ENCODE measurements at regions not wholly inside any gene's neighbourhood (a gene's known extent, or its start where the extent isn't known, plus 50 kb on each side); places are given as distances from the start of the nearest gene placed in this dataset.

- Mint-ChIP-seq H3K9me3 (no peaks in the 10 kb centered on the region), H3K27me3 (no peaks in the 10 kb centered on the region), H3K36me3 (ENCODE audit: low read depth) (no peaks in the 10 kb centered on the region), H3K4me3 (no peak overlapping the region), H3K4me1 (ENCODE audit: low read depth) (no peaks in the 10 kb centered on the region), H3K27ac (no peak overlapping the region)
- CTCF ChIA-PET = no interaction called here
- no peak for ATAC-seq
- POLR2A ChIA-PET = no interaction called here
- TF ChIP-seq CTCF (IDR thresholded peaks at IDR 0.05) = no peak
- intact Hi-C loops (cut with micrococcal nuclease) = no loop called here
- DNase-seq = no peak
These were observed 79.7 kb downstream of the NEUROD6 start for GRCh38 chr7:31260851-31261250.

GRCh38 chr7:31258391-31258790 is 82.1 kb downstream of the NEUROD6 start:
- Mint-ChIP-seq H3K27me3 (no peaks in the 10 kb centered on the region), H3K27ac (no peak overlapping the region), H3K36me3 (ENCODE audit: low read depth) (no peaks in the 10 kb centered on the region), H3K9me3 (no peaks in the 10 kb centered on the region), H3K4me1 (ENCODE audit: low read depth) (no peaks in the 10 kb centered on the region), H3K4me3 (no peak overlapping the region)
- POLR2A ChIA-PET = no interaction called here
- CTCF ChIA-PET = no interaction called here
- DNase-seq (no peak), ATAC-seq (no peak)
- TF ChIP-seq CTCF (IDR thresholded peaks at IDR 0.05) = no peak
- intact Hi-C loops (cut with micrococcal nuclease) = no loop called here

- intact Hi-C loops (cut with micrococcal nuclease) = no loop called here
- Mint-ChIP-seq H3K27me3 (no peaks in the 10 kb centered on the region), H3K27ac (no peak overlapping the region), H3K4me3 (no peak overlapping the region), H3K4me1 (ENCODE audit: low read depth) (no peaks in the 10 kb centered on the region), H3K36me3 (ENCODE audit: low read depth) (no peaks in the 10 kb centered on the region), H3K9me3 (no peaks in the 10 kb centered on the region)
- no peak for TF ChIP-seq CTCF (IDR thresholded peaks at IDR 0.05)
- DNase-seq (no peak), ATAC-seq (no peak)
- POLR2A ChIA-PET = no interaction called here
- CTCF ChIA-PET = no interaction called here
These were observed 84.0 kb downstream of the NEUROD6 start for GRCh38 chr7:31256506-31256905.

GRCh38 chr7:31254926-31255325 is 85.6 kb downstream of the NEUROD6 start:
- Mint-ChIP-seq H3K9me3 (no peaks in the 10 kb centered on the region), H3K27ac (no peak overlapping the region), H3K4me3 (no peak overlapping the region), H3K36me3 (ENCODE audit: low read depth) (no peaks in the 10 kb centered on the region), H3K4me1 (ENCODE audit: low read depth) (no peaks in the 10 kb centered on the region), H3K27me3 (no peaks in the 10 kb centered on the region)
- DNase-seq (no peak), ATAC-seq (no peak)
- ChIA-PET CTCF (no interaction called here), POLR2A (no interaction called here)
- no peak for TF ChIP-seq CTCF (IDR thresholded peaks at IDR 0.05)
- intact Hi-C loops (cut with micrococcal nuclease) = no loop called here

GRCh38 chr7:31253532-31253931 is 87.0 kb downstream of the NEUROD6 start:
- CTCF ChIA-PET = interaction anchor here (0.7 kb wide), 1 partner anchor 120 kb away, joined by 3 read pairs; no protein-coding TSS in a partner anchor
- intact Hi-C loops (cut with micrococcal nuclease) = no loop called here
- H3K9me3 Mint-ChIP-seq = no peaks in the 10 kb centered on the region

More at GRCh38 chr7:31253532-31253931, 87.0 kb downstream of the NEUROD6 start:
- DNase-seq (no peak), ATAC-seq (no peak)
- Mint-ChIP-seq H3K27ac (no peak overlapping the region), H3K27me3 (peaks cover 2% of the 10 kb centered on the region), H3K4me3 (no peak overlapping the region), H3K36me3 (ENCODE audit: low read depth) (no peaks in the 10 kb centered on the region), H3K4me1 (ENCODE audit: low read depth) (no peaks in the 10 kb centered on the region)
- POLR2A ChIA-PET = no interaction called here
- TF ChIP-seq CTCF (IDR thresholded peaks at IDR 0.05) = no peak

All from activated CD8-positive, alpha-beta T cell treated with anti-CD3 and anti-CD28 coated beads for 36 hours (primary cell).